ENCODE measurements at regions not wholly inside any gene's neighbourhood (a gene's known extent, or its start where the extent isn't known, plus 50 kb on each side); places are given as distances from the start of the nearest gene placed in this dataset.
A peak's percentile ranks its signal among the peaks of the same experiment; 100 is the strongest.

- no peak for DNase-seq
These were observed 159.3 kb downstream of the CAND1 start for GRCh38 chr12:67428431-67428830.

- DNase-seq: peak; percentile 68
These were observed 161.7 kb downstream of the CAND1 start for GRCh38 chr12:67430708-67431335.

- DNase-seq: no peak
These were observed 162.4 kb downstream of the CAND1 start for GRCh38 chr12:67431411-67432020.

DNA sequence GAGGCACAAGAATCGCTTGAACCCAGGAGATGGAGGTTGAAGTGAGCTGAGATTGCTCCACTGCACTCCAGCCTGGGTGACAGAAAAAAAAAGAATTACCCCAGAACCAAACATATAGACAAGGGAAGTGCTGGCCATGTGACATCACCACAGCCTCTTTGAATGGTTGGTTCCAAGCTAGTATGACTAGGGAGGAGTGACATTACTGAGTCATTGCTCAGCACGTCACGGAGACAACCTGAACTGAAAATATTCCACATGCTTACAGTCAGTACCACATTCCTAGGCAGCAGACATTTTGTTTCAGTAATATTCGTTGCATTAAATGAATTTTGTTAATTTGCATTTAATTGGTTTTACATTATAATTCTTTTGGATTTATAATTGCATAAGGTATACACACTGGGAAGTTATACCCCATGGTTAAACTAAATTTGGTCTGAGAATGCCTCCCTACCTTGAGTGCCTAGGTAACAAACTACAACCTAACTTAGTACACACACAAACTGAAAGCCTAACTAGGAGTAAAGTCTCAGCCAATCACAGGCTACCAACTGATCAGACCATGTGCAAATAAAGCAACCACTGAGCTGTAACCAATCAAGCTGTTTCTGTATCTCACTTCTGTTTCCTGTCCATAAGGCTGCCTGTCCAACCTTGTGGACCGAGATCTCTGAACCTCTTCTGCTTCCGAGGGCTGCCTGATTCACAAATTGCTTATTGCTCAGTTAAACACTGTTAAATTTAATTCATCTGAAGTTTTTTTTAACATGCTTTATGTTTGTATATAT is 164.4 kb downstream of the CAND1 start:
- no peak for DNase-seq

- no peak for DNase-seq
These were observed 165.7 kb downstream of the CAND1 start for GRCh38 chr12:67434671-67435370.

- no peak for DNase-seq
These were observed 167.1 kb downstream of the CAND1 start for GRCh38 chr12:67436230-67436629.

DNA sequence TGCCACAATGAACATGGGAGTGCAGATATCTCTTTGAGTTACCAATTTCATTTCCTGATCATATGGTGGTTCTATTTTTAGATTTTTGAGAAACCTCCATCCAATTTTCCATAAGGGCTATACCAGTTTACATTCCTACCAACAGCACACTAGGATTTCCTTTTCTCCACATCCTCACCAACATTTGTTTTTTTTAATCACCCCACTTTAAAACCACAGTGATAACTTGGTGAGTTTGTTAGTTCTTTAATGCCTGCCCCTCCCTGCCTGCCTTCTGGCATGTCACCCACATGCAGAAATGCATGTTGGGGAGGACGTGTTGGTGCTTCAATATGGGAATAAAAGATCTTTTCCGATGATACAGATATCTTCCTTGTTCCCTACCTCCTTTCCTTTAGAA is 167.9 kb downstream of the CAND1 start:
- no peak for DNase-seq

DNA sequence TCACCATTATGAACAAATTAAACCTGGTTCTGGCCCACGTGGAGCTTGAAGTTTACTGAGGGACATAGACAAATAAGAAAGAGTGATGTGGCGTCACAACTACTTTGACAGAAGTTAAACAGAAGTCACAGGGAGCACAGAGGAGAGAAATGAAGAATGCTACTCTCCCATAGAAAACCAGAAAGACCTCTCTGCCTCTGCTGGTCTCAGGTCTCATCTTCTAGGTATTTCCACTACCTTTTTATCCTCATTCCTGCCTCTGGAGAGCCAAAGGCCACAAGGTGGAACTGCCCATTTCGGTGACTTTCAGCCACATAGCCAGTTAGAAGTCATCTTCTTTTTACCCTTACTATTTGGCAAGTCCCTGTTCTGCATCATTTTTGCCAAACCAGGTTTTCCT is 170.5 kb downstream of the CAND1 start:
- no peak for DNase-seq

GRCh38 chr12:67441736-67442346 is 172.7 kb downstream of the CAND1 start:
- DNase-seq: peak; percentile 93

- peak; percentile 83 for DNase-seq
These were observed 173.2 kb downstream of the CAND1 start for GRCh38 chr12:67442347-67442841.

- DNase-seq: no peak
These were observed 173.7 kb downstream of the CAND1 start for GRCh38 chr12:67442896-67443295.

GRCh38 chr12:67444542-67444941 is 175.4 kb downstream of the CAND1 start:
- DNase-seq: no peak

- DNase-seq: no peak
These were observed 177.6 kb downstream of the CAND1 start for GRCh38 chr12:67446716-67447115.

GRCh38 chr12:67447180-67447579 is 178.0 kb downstream of the CAND1 start:
- DNase-seq: no peak

DNA sequence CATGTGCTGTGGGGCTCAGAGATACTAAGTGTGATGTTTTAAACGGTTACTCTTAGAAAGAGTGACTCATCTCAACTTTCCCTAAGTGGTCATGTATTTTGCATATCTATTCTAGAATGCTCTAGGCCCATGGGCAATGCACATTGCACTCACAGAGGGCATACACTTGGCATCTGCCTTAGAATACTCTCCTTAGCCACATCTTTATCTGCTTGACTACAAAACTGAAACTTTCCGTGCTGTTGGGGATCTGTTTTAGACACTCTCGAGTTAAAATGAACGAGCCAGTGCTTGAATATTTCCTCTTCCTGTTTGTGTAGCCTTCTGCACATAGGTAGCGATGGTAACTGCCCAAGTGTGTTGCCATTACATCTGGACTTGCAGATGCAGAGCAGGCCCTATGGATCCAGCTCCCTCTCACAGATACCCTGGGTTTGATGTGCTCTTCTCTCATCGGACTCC is 180.5 kb downstream of the CAND1 start:
- DNase-seq: no peak

- no peak for DNase-seq
These were observed 181.3 kb downstream of the CAND1 start for GRCh38 chr12:67450441-67450840.

DNA sequence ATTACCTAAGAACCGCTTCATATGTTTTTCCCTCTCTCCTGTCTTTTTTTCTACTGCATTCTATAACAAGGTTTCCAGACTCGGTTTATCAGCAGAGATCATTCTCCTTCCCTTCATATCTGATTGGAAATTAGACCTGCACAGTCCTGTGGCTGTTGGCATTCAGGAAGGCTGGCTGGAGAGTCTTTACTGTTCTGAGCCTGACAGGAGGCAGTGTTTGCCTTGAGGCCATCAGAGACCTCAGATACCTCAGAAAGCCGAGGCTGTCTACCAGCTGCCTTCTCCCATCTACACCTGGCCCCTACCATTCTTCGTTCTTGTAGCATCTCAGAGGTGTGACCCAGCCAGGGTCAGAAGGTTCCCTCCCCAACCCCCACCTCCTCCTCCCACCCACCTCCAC is 182.0 kb downstream of the CAND1 start:
- no peak for DNase-seq

- DNase-seq: no peak
These were observed 183.1 kb downstream of the CAND1 start for GRCh38 chr12:67452119-67452805.

GRCh38 chr12:67453191-67453590 is 184.0 kb downstream of the CAND1 start:
- DNase-seq: no peak

- no peak for DNase-seq
These were observed 186.1 kb downstream of the CAND1 start for GRCh38 chr12:67455236-67455635.

DNA sequence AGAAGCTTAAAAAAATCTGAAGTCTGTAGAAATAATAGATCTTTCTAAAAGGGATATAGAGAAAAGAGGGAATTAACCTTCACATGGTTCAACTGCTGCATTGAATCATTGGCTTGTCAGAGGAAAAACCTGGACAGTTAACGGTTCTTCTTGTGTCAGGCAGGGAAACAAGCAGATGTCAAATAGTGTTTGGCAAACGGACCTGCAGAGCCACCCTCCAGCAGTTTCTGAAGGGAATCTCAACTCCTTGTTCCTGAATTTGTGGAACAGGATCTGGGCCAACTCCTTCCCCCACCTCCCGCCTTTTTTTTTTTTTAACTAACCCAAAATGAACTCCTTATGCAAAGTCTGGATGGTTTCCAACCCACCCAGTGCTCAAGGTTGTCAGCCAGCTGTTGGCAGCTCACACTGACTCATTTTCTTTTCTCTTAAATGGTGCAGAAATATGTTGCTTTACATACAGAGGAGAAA is 187.3 kb downstream of the CAND1 start:
- peak; percentile 81 for DNase-seq

DNA sequence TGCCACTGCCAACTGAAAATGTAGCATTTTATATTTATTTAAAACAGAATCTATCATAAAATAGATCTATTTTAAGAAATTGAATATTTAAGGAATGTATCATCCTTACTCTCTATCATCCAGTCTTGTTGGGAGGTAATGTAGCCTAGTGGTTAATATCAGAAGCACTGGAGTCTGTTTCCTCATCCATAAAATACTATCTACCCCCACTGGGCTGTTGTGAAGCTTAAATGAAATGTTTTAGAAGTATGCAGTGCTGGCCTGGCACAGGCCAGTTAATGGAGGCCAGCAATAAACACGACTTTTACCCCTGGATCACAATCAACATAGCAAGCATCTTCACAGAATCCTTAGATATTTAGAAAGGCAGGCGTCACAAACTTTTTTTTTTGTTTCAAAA is 188.0 kb downstream of the CAND1 start:
- no peak for DNase-seq
